Endodermal cell (in vitro differentiated cells): ENCODE measurements at regions not wholly inside any gene's neighbourhood (a gene's known extent, or its start where the extent isn't known, plus 50 kb on each side); places are given as distances from the start of the nearest gene placed in this dataset.

Experiments
- DNase-seq: peaks from one replicate; pipeline ENCODE4 v3.0.0-alpha.2; 2017
- H3K27ac ChIP-seq: 2 replicates; pipeline ENCODE4 v1.5.1; 2013; ENCODE audit warnings: mild to moderate bottlenecking, low read depth, low read length, moderate library complexity
- H3K27me3 ChIP-seq: 2 replicates; pipeline ENCODE4 v1.6.1; 2013; ENCODE audit warnings: mild to moderate bottlenecking, low read length, moderate library complexity; ENCODE audit not compliant: insufficient read depth, control insufficient read depth, poor library complexity, severe bottlenecking
- H3K36me3 ChIP-seq: 2 replicates; pipeline ENCODE4 v1.7.0; 2013; ENCODE audit warnings: mild to moderate bottlenecking, low read length, moderate library complexity; ENCODE audit not compliant: control insufficient read depth, insufficient read depth
- H3K4me1 ChIP-seq: one replicate; pipeline ENCODE4 v1.7.0; 2013; ENCODE audit warnings: low read length; ENCODE audit not compliant: control insufficient read depth, insufficient read depth
- H3K4me3 ChIP-seq: 2 replicates; pipeline ENCODE4 v1.5.1; 2013; ENCODE audit warnings: mild to moderate bottlenecking, low read length, moderate library complexity
- H3K9ac ChIP-seq: 2 replicates; pipeline ENCODE4 v1.6.1; 2013; ENCODE audit warnings: mild to moderate bottlenecking, low read length, moderate library complexity; ENCODE audit not compliant: poor library complexity, severe bottlenecking; ENCODE audit errors: extremely low read depth
- H3K9me3 ChIP-seq: 2 replicates; pipeline ENCODE4 v1.6.1; 2013; ENCODE audit warnings: mild to moderate bottlenecking, low read length, moderate library complexity; ENCODE audit not compliant: control insufficient read depth
- H3K27ac Mint-ChIP-seq: 2 replicates; pipeline ENCODE4 v1.8.0; 2020; ENCODE audit warnings: mixed read lengths
- H3K27me3 Mint-ChIP-seq: 2 replicates; pipeline ENCODE4 v1.8.0; 2021; ENCODE audit warnings: mild to moderate bottlenecking, mixed read lengths; ENCODE audit not compliant: insufficient read depth
- H3K36me3 Mint-ChIP-seq: 2 replicates; pipeline ENCODE4 v1.8.0; 2020; ENCODE audit warnings: low read depth, mixed read lengths
- H3K4me1 Mint-ChIP-seq: 2 replicates; pipeline ENCODE4 v1.8.0; 2020; ENCODE audit warnings: mixed read lengths
- H3K4me3 Mint-ChIP-seq: 2 replicates; pipeline ENCODE4 v1.8.0; 2020; ENCODE audit warnings: mild to moderate bottlenecking, moderate library complexity, mixed read lengths
- H3K9me3 Mint-ChIP-seq: 2 replicates; pipeline ENCODE4 v1.8.0; 2020; ENCODE audit warnings: mild to moderate bottlenecking, mixed read lengths
- WGBS, 2 experiments: methylation state at CpG; one replicate each; pipeline versions ENCODE4 v1.1.5 to v1.1.7; 2013; ENCODE audit warnings: missing lambda C conversion rate in 2 of 2, mixed read lengths in 1 of 2; ENCODE audit not compliant: insufficient coverage in 1 of 2, insufficient read length in 1 of 2; 5-methylcytosine and 5-hydroxymethylcytosine counted together
- TF ChIP-seq, protein P1 (sequence below): fragments of 200-600 bp; sonication (generic); conservative IDR thresholded peaks from 2 replicates; pipeline ENCODE4 v1.5.0; 2021; ENCODE audit warnings: antibody characterized with exemption, mild to moderate bottlenecking

DNA sequence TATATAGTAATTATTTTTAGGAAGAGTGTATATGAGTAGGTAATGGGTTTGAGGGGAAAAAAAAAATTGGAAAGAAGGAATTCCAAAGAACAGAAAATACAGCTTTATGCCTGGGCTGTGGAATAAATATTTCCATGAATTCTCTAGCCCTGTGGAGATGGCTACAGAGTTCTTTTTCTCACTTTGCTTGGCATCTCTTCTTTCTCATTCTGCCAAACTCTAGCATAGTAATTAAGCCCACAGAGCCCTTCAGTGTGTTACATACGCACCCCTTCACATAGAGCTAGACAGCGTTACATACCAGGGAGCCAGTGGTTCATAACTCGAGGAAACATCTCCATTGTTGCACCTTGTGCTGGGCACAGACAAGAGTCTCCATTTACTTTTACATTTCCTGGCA is 621.1 kb downstream of the CDH8 start:
- Mint-ChIP-seq H3K36me3 (no peaks in the 10 kb centered on the region), H3K4me1 (peaks cover 27% of the 10 kb centered on the region), H3K4me3 (no peak overlapping the region), H3K27ac (no peak overlapping the region), H3K27me3 (no peaks in the 10 kb centered on the region), H3K9me3 (no peaks in the 10 kb centered on the region)
- H3K9ac ChIP-seq = no peak overlapping the region
- H3K27me3 ChIP-seq = no peaks in the 10 kb centered on the region
- H3K9me3 ChIP-seq = no peaks in the 10 kb centered on the region
- H3K4me3 ChIP-seq = no peak overlapping the region
- DNase-seq = no peak
- 93 to 100% methylated on average over 2 to 3 of the region's 3 CpGs for WGBS, 2 experiments
- H3K36me3 ChIP-seq = no peaks in the 10 kb centered on the region
- TF ChIP-seq, protein P1, sequence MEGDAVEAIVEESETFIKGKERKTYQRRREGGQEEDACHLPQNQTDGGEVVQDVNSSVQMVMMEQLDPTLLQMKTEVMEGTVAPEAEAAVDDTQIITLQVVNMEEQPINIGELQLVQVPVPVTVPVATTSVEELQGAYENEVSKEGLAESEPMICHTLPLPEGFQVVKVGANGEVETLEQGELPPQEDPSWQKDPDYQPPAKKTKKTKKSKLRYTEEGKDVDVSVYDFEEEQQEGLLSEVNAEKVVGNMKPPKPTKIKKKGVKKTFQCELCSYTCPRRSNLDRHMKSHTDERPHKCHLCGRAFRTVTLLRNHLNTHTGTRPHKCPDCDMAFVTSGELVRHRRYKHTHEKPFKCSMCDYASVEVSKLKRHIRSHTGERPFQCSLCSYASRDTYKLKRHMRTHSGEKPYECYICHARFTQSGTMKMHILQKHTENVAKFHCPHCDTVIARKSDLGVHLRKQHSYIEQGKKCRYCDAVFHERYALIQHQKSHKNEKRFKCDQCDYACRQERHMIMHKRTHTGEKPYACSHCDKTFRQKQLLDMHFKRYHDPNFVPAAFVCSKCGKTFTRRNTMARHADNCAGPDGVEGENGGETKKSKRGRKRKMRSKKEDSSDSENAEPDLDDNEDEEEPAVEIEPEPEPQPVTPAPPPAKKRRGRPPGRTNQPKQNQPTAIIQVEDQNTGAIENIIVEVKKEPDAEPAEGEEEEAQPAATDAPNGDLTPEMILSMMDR = no peak
- no peak overlapping the region for H3K27ac ChIP-seq
- peaks cover 17% of the 10 kb centered on the region for H3K4me1 ChIP-seq

DNA sequence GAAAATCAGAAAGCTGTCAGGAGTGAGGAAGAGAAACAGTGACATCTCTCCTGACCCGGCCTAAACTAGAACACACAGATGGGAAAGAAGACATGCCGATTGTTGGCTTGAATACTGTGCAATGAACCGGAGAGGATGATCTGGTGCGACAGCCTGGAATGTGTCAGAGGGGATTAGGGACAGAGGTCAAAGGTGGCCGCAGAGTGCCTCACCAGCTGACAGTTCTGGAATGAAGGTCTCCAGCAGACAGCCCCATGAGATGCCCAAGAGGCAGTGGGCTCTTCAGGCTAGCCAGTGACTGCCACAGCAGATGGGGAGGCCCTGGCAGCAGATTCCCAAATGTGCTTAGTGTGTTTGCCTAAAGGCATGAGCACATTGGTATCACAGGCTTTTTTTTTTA is 623.2 kb downstream of the CDH8 start:
- no peak overlapping the region for H3K27ac ChIP-seq
- no peaks in the 10 kb centered on the region for H3K9me3 ChIP-seq
- Mint-ChIP-seq H3K9me3 (no peaks in the 10 kb centered on the region), H3K4me1 (peaks cover 20% of the 10 kb centered on the region), H3K27me3 (no peaks in the 10 kb centered on the region), H3K27ac (no peak overlapping the region), H3K4me3 (no peak overlapping the region), H3K36me3 (no peaks in the 10 kb centered on the region)
- 69 to 89% methylated on average over 5 of the region's 5 CpGs for WGBS, 2 experiments
- no peaks in the 10 kb centered on the region for H3K27me3 ChIP-seq
- H3K4me1 ChIP-seq = peaks cover 17% of the 10 kb centered on the region
- TF ChIP-seq, protein P1 = no peak
- peak overlapping the region; percentile 14 for H3K4me3 ChIP-seq
- no peak overlapping the region for H3K9ac ChIP-seq
- no peaks in the 10 kb centered on the region for H3K36me3 ChIP-seq
- peak; percentile 41 for DNase-seq

DNA sequence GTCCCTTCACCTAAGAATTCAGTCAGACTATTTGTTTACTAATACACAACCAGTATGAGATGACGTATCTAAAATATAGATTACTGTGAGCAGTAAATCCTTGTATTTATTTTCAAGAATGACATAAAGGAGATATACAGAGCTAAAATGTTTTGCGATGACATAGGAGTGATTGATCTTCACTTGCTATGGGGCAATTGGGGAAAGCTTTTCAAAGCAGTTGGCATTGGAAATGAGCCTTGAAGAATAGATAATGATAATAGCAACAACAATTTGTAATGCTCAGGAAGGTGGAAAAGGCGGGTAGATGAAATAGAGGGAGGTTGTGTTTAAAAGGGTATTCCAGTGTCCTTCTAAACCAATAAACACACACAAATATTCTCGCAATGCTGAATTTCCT is 623.7 kb downstream of the CDH8 start:
- H3K27me3 Mint-ChIP-seq = no peaks in the 10 kb centered on the region

More for the DNA sequence above, 623.7 kb downstream of the CDH8 start:
- no peaks in the 10 kb centered on the region for H3K36me3 ChIP-seq
- no peak for DNase-seq
- no peak overlapping the region for H3K27ac Mint-ChIP-seq
- H3K4me3 ChIP-seq = no peak overlapping the region
- no peaks in the 10 kb centered on the region for H3K36me3 Mint-ChIP-seq
- 95% methylated on average over 2 of the region's 4 CpGs; no CpG with 5 or more reads in 1 of the 2 experiments for WGBS, 2 experiments
- TF ChIP-seq, protein P1 = no peak
- H3K27me3 ChIP-seq = no peaks in the 10 kb centered on the region
- no peaks in the 10 kb centered on the region for H3K9me3 Mint-ChIP-seq
- no peak overlapping the region for H3K27ac ChIP-seq
- no peak overlapping the region for H3K9ac ChIP-seq
- H3K9me3 ChIP-seq = no peaks in the 10 kb centered on the region
- peaks cover 17% of the 10 kb centered on the region for H3K4me1 ChIP-seq
- peaks cover 20% of the 10 kb centered on the region for H3K4me1 Mint-ChIP-seq
- H3K4me3 Mint-ChIP-seq = no peak overlapping the region
